Mesodermal cell (in vitro differentiated cells): ENCODE measurements at regions not wholly inside any gene's neighbourhood (a gene's known extent, or its start where the extent isn't known, plus 50 kb on each side); places are given as distances from the start of the nearest gene placed in this dataset.
"Not testable (repeated sequence)": the region's sequence is repeated elsewhere in the genome, so short reads cannot be mapped to it uniquely, and the experiment has no call there.

Source experiments
- H3K27ac ChIP-seq: 2 replicates; pipeline ENCODE4 v1.7.0; 2013; ENCODE audit warnings: mild to moderate bottlenecking, low read depth, low read length, moderate library complexity; ENCODE audit not compliant: severe bottlenecking
- H3K36me3 ChIP-seq: 2 replicates; pipeline ENCODE4 v1.7.1; 2013; ENCODE audit warnings: mild to moderate bottlenecking, low read length, moderate library complexity; ENCODE audit not compliant: control insufficient read depth, insufficient read depth
- H3K4me1 ChIP-seq: one replicate; pipeline ENCODE4 v1.7.1; 2013; ENCODE audit warnings: mild to moderate bottlenecking, low read length; ENCODE audit not compliant: insufficient read depth, control insufficient read depth, poor library complexity, severe bottlenecking
- H3K4me3 ChIP-seq: 2 replicates; pipeline ENCODE4 v1.7.0; 2013; ENCODE audit warnings: low read length, control low read depth, mild to moderate bottlenecking; ENCODE audit not compliant: insufficient read depth, poor library complexity, severe bottlenecking; ENCODE audit errors: extremely low read depth
- H3K9me3 ChIP-seq: 2 replicates; pipeline ENCODE4 v1.7.1; 2013; ENCODE audit warnings: mild to moderate bottlenecking, low read length, moderate library complexity; ENCODE audit not compliant: control insufficient read depth
- WGBS, 2 experiments: methylation state at CpG; one replicate each; pipeline ENCODE4 v1.1.5; 2013; ENCODE audit warnings: missing lambda C conversion rate in 2 of 2; ENCODE audit not compliant: insufficient coverage in 2 of 2; 5-methylcytosine and 5-hydroxymethylcytosine counted together

DNA sequence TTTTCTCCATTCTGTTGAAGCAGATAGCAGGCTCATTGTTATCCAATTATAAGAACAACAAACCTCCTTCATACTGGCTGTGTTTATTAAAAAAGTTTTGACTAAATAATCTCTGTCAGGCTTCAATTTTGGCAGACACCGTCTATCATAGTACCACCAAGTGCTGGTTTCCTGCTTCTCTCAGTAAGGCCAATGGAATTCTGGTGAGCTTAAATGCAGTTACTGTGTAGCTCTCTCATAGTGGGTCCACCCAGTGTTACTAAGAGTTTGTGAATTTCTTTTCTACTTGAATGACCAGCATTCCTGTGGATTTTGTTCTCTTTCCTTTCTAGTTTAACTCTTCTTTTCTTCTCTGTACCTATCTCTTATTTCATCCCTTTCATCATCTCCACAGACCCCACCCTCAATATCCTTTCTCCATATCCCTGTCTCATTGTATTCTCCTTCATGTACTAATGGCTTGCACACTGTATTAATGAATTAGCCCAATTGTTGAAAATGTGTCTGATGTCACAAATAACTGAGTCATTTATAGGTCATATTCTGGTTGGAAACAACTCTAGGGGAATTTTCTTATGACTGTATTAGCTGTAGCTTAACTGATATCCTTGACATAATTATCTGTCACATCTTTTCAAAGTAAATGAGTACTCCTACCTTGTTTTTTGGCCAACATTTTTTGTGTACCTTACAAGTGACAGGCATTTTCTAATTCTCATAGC, 372.1 kb downstream of the FAT3 start:
- Histone ChIP-seq H3K36me3 (no peaks in the 10 kb centered on the region), H3K4me3 (no peak overlapping the region), H3K27ac (no peak overlapping the region), H3K9me3 (no peaks in the 10 kb centered on the region), H3K4me1 (peaks cover 6% of the 10 kb centered on the region)
- 86% methylated on average over 1 of the region's 1 CpG; no CpG with 5 or more reads in 1 of the 2 experiments for WGBS, 2 experiments

DNA sequence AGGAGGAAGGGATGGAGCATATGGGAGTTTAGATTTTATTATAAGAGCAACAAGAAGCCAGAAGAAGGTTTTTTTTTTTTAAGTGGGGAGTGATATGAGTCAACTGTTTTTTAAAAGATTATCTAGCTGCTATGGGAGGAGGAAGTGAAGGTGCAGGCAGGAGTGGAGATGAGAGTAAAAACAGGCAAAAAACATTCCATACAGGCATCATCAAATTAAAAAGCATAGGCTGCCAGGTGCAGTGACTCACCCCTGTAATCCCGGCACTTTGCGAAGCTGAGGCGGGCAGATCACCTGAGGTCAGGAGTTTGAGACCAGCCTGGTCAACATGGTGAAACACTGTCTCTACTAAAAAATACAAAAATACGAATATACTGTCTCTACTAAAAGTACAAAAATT, 368.4 kb upstream of the MTNR1B start:
- peaks cover 6% of the 10 kb centered on the region for H3K4me1 ChIP-seq
- H3K36me3 ChIP-seq = no peaks in the 10 kb centered on the region
- no peak overlapping the region for H3K27ac ChIP-seq
- H3K4me3 ChIP-seq = no peak overlapping the region
- H3K9me3 ChIP-seq = no peaks in the 10 kb centered on the region
- 100% methylated on average over 3 of the region's 4 CpGs for WGBS, 2 experiments

DNA sequence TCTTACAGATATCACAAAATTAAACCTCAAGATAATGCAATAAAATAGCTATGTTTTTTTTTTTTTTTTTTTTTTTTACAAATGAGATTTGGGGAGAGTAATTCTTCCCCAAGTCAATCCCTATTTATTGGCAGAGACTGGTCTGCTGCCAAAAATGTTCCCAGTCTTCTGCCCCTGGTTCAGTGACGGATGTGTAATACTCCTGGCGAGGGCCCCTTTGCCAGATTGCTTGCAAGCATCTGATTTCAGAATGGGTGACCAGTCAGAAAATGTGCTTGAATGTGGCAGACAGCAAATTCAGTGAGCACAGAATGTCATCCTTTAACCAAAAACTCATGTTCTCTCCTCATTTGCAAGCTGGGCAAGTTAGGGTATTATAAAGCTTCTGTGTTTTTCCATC, 363.8 kb upstream of the MTNR1B start:
- H3K36me3 ChIP-seq = no peaks in the 10 kb centered on the region
- H3K27ac ChIP-seq = no peak overlapping the region
- H3K9me3 ChIP-seq = no peaks in the 10 kb centered on the region
- no peaks in the 10 kb centered on the region for H3K4me1 ChIP-seq
- no peak overlapping the region for H3K4me3 ChIP-seq
- WGBS, 2 experiments = 95 to 100% methylated on average over 2 of the region's 2 CpGs

DNA sequence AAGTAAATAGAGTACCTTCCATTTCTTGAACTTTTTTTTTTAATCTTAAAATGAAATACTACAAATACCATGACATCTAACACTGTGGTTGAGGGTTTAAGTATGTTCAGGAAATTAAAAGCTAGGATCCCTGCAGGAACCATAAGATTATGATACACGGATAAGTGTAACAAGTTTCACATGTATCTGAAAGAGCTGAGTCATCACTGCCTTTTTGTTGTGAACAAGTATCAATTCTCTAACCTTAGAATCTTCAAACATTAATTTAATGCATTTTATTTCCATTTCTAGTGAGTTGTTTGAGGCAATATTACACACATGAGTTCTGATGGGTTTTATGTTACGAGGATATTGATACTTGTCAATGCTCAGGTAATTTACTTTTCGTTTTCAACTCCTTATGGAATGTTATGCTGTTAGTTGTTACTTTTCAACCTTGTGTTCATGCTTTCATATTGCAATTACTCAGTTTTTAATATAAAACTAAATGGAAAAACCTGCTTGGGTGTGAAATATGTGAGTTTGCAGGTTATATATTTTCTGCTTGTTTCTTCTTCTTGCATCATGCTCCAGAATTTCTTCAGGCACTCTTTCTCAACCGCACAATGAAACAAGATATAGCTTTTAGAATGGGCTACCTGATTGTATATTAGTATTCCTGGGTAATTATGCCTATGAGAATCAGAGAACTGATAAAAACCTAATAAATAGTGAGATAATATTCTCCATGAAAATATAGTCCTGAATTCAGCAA, 361.3 kb upstream of the MTNR1B start:
- no CpG with 5 or more reads among the region's 4 CpGs for WGBS, 2 experiments

DNA sequence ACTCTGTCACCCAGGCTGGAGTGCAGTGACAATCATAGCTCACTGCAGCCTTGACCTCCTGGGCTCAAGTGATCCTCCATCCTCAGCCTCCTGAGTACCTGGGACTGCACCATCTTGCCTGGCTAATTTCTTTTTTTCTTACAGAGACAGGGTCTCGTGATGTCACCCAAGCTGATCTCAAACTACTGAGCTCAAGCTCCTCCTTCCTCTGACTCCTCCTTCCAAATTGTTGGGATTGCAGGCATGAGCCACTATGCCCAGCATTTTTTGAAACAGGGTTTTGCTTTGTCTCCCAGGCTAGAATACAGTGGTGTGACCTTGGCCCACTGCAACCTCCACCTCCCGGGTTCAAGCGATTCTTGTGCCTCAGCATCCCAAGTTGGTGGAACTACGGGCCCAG, 358.3 kb upstream of the MTNR1B start:
- H3K9me3 ChIP-seq = no peaks in the 10 kb centered on the region
- no peak overlapping the region for H3K4me3 ChIP-seq
- no peaks in the 10 kb centered on the region for H3K36me3 ChIP-seq
- no peaks in the 10 kb centered on the region for H3K4me1 ChIP-seq
- 89 to 91% methylated on average over 4 of the region's 4 CpGs for WGBS, 2 experiments
- H3K27ac ChIP-seq = no peak overlapping the region

More for the DNA sequence above, 361.3 kb upstream of the MTNR1B start:
- no peaks in the 10 kb centered on the region for H3K9me3 ChIP-seq
- no peak overlapping the region for H3K4me3 ChIP-seq
- H3K36me3 ChIP-seq = no peaks in the 10 kb centered on the region
- no peaks in the 10 kb centered on the region for H3K4me1 ChIP-seq
- no peak overlapping the region for H3K27ac ChIP-seq

DNA sequence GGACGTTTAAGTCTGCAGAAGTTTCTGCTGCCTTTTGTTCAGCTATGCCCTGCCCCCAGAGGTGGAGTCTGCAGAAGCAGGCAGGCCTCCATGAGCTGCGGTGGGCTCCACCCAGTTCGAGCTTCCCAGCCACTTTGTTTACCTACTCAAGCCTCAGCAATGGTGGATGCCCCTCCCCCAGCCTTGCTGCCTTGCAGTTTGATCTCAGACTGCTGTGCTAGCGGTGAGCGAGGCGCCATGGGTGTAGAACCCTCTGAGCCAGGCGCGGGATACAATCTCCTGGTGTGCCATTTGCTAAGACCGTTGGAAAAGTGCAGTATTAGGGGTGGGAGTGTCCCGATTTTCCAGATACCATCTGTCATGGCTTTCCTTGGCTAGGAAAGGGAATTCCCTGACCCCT, 351.4 kb upstream of the MTNR1B start:
- H3K27ac ChIP-seq, H3K36me3 ChIP-seq, H3K4me3 ChIP-seq, H3K9me3 ChIP-seq, H3K4me1 ChIP-seq: not testable (repeated sequence)
- 93 to 96% methylated on average over 9 to 10 of the region's 10 CpGs for whole genome bisulfite sequencing, 2 experiments

DNA sequence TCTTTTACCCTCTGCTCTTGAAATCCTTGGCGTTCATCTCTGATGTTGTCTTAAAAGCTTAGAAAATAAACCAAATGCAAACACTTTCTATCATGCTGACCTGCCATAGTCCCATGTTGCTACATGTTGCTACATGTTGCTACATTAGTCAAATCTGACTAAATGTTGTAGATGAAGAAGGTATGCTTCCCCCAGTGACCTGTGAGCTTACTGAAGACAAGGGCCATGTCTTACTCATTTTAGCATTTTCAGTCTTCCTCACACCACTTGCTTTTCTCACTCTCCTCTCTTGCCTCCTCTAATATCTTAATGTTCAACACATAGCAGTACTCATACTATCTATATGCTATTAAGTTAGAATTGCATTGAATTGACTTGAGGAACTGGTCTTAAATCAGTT, 346.4 kb upstream of the MTNR1B start:
- H3K9me3 ChIP-seq = no peaks in the 10 kb centered on the region
- no peak overlapping the region for H3K27ac ChIP-seq
- 100% methylated on average over 1 of the region's 1 CpG; no CpG with 5 or more reads in 1 of the 2 experiments for WGBS, 2 experiments
- H3K4me1 ChIP-seq = no peaks in the 10 kb centered on the region
- no peaks in the 10 kb centered on the region for H3K36me3 ChIP-seq
- H3K4me3 ChIP-seq = no peak overlapping the region

DNA sequence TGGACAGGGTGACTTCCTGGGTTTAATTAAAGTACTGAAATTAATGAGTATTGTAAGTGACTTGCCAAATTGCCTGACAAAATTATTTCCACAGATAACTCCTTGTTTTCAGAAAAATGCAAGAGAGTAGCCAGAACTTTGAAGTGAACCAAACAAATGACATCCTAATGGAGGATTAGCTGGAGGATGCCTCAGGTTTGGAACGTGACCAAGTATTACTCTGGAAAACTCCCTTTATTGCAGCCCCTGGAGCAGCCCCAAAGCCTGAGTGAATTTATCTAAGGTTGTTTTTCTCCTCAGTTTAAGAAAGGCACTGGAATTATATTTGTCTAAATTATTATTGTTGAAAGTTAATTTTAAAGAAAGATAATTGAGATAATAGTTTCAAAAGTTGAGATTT, 343.6 kb upstream of the MTNR1B start:
- no peak overlapping the region for H3K4me3 ChIP-seq
- WGBS, 2 experiments = 100% methylated on average over 1 of the region's 1 CpG; no CpG with 5 or more reads in 1 of the 2 experiments
- H3K27ac ChIP-seq = no peak overlapping the region
- no peaks in the 10 kb centered on the region for H3K9me3 ChIP-seq
- H3K4me1 ChIP-seq = no peaks in the 10 kb centered on the region
- no peaks in the 10 kb centered on the region for H3K36me3 ChIP-seq

DNA sequence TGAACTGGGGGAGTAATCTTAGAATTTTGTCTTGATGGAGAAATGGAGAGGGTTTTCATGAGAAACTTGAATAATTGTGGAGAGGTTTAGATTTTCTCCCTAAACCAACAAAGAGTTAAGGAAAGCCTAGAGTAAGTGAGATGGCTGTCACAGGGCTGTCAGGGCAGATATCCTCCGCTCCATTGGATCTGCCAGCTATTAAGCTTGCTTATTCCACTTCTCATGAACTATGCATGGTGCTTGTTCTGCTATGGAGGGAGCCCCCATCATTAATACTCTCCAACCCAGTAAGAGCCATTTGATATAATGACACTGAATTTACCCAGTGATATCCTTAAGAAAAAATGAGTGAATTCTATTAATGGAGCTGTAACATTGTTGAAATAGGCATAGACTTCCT, 342.8 kb upstream of the MTNR1B start:
- Histone ChIP-seq H3K4me3 (no peak overlapping the region), H3K4me1 (no peaks in the 10 kb centered on the region), H3K9me3 (no peaks in the 10 kb centered on the region), H3K36me3 (no peaks in the 10 kb centered on the region), H3K27ac (no peak overlapping the region)
- 100% methylated on average over 1 of the region's 1 CpG; no CpG with 5 or more reads in 1 of the 2 experiments for WGBS, 2 experiments

DNA sequence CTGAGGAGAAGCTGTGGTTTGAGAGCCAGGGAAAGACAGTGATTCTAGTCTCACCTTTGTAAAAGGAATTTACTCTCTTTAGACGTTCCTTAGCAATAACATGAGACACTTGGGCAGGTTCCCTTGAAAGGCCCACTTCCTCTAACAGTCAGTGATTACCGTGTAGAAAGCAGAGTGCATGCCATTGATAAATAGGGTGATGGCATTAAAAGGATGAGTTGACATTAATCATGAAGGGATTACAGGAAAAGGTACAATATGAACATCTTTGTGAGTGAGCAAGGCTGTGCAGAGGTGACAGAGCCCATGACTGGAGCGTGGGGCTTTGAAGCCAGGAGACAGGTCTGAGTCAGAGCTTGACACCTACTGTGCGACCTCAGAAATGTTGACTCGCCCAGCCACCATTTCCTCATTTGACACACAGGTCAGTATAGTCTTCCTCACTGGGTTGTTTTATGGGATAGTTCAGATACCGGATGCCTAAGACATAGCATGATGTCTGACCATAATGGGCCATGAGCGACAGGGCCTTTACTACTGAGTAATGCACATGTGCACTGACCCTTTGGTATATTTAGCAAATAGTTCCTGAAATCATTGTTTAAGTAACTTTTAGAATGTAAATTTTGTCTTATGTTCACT, 341.7 kb upstream of the MTNR1B start:
- Histone ChIP-seq H3K36me3 (no peaks in the 10 kb centered on the region), H3K4me1 (no peaks in the 10 kb centered on the region), H3K27ac (peak overlapping the region; percentile 7), H3K4me3 (no peak overlapping the region), H3K9me3 (no peaks in the 10 kb centered on the region)
- 87 to 91% methylated on average over 5 to 7 of the region's 7 CpGs for WGBS, 2 experiments
